ENCODE measurements at regions not wholly inside any gene's neighbourhood (a gene's known extent, or its start where the extent isn't known, plus 50 kb on each side); places are given as distances from the start of the nearest gene placed in this dataset.

- FAIRE-seq = no peak
- no peaks in the 10 kb centered on the region for H3K4me1 ChIP-seq (ENCODE audit: control insufficient read depth in 2 of 3, insufficient read depth in 2 of 3, low read depth in 1 of 3, low read length in 3 of 3)
- TF ChIP-seq, protein P1, sequence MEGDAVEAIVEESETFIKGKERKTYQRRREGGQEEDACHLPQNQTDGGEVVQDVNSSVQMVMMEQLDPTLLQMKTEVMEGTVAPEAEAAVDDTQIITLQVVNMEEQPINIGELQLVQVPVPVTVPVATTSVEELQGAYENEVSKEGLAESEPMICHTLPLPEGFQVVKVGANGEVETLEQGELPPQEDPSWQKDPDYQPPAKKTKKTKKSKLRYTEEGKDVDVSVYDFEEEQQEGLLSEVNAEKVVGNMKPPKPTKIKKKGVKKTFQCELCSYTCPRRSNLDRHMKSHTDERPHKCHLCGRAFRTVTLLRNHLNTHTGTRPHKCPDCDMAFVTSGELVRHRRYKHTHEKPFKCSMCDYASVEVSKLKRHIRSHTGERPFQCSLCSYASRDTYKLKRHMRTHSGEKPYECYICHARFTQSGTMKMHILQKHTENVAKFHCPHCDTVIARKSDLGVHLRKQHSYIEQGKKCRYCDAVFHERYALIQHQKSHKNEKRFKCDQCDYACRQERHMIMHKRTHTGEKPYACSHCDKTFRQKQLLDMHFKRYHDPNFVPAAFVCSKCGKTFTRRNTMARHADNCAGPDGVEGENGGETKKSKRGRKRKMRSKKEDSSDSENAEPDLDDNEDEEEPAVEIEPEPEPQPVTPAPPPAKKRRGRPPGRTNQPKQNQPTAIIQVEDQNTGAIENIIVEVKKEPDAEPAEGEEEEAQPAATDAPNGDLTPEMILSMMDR (IDR thresholded peaks at IDR 0.05; ENCODE audit: borderline replicate concordance, extremely low read depth, insufficient read depth) = no peak
- H3K9me3 ChIP-seq (ENCODE audit: control insufficient read depth in 2 of 3, insufficient read depth in 1 of 3, low read length in 3 of 3) = no peaks in the 10 kb centered on the region
- no peak overlapping the region for H3K9ac ChIP-seq (ENCODE audit: low read length in 3 of 3)
- no peaks in the 10 kb centered on the region for H3K27me3 ChIP-seq (ENCODE audit: control insufficient read depth, insufficient read depth, low read length)
- no peaks in the 10 kb centered on the region for H3K36me3 ChIP-seq (ENCODE audit: control insufficient read depth in 2 of 3, insufficient read depth in 3 of 3, low read length in 3 of 3)
- no peak overlapping the region for H3K4me3 ChIP-seq (ENCODE audit: low read length in 3 of 3)
- intact Hi-C loops (cut with DNase I) = no loop called here
- no peak for DNase-seq
- no peak overlapping the region for H3K27ac ChIP-seq (ENCODE audit: low read depth in 2 of 2, low read length in 2 of 2)
These were observed 106.5 kb downstream of the TMEM170B start for GRCh38 chr6:11644071-11644470.

DNA sequence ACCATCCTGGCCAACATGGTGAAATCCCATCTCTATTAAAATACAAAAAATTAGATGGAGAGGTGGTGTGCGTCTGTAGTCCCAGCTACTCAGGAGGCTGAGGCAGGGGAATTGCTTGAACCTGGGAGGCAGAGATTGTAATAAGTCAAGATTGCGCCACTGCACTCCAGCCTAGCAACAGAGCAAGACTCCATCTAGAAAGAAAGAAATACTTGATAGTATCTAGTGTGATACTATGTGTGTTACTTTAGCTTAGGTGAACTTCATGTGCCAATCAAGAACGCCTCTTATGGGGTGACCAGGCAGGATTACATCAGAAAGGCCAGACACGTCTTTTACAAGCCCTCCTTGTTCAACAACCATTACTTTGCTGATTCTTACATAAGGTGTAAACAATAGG lies 107.1 kb downstream of the TMEM170B start:
- intact Hi-C loops (cut with DNase I) = no loop called here
- TF ChIP-seq, protein P1 (IDR thresholded peaks at IDR 0.05; ENCODE audit: borderline replicate concordance, extremely low read depth, insufficient read depth) = no peak
- no peak for FAIRE-seq

DNA sequence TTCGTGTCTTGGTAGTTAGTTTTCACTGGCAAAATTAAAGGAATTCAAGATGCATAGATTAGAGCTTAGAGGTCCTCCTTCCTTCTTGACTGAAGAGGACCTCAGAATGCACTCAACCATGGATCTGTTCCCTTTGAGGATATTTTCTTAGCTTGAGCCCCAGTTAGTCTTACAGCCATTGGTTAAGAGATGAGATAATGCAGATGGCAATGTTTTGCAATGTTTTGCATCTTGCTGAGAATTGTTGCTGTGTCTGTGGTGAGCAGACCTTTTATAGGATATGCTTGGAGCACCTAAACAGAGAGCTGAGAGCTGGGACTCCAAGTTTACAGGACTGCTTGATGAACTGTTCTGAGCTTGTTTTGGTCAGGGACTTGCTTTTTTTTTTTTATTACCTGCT lies 107.5 kb downstream of the TMEM170B start:
- no peak for DNase-seq
- FAIRE-seq = no peak
- TF ChIP-seq, protein P1 (IDR thresholded peaks at IDR 0.05; ENCODE audit: borderline replicate concordance, extremely low read depth, insufficient read depth) = no peak

More for the DNA sequence above, 107.1 kb downstream of the TMEM170B start:
- Histone ChIP-seq H3K4me3 (ENCODE audit: low read length in 3 of 3) (no peak overlapping the region), H3K4me1 (ENCODE audit: control insufficient read depth in 2 of 3, insufficient read depth in 2 of 3, low read depth in 1 of 3, low read length in 3 of 3) (no peaks in the 10 kb centered on the region), H3K27me3 (ENCODE audit: control insufficient read depth, insufficient read depth, low read length) (no peaks in the 10 kb centered on the region), H3K9me3 (ENCODE audit: control insufficient read depth in 2 of 3, insufficient read depth in 1 of 3, low read length in 3 of 3) (no peaks in the 10 kb centered on the region), H3K36me3 (ENCODE audit: control insufficient read depth in 2 of 3, insufficient read depth in 3 of 3, low read length in 3 of 3) (no peaks in the 10 kb centered on the region), H3K27ac (ENCODE audit: low read depth in 2 of 2, low read length in 2 of 2) (no peak overlapping the region), H3K9ac (ENCODE audit: low read length in 3 of 3) (no peak overlapping the region)
- DNase-seq = no peak

GRCh38 chr6:11648436-11648775 lies 110.9 kb downstream of the TMEM170B start:
- H3K4me1 ChIP-seq (ENCODE audit: control insufficient read depth in 2 of 3, insufficient read depth in 2 of 3, low read depth in 1 of 3, low read length in 3 of 3) = peaks cover 0 to 10% (median 5%) of the 10 kb centered on the region in 3 donors
- no peak overlapping the region for H3K9ac ChIP-seq (ENCODE audit: low read length in 3 of 3)
- DNase-seq = no peak
- no peaks in the 10 kb centered on the region for H3K36me3 ChIP-seq (ENCODE audit: control insufficient read depth in 2 of 3, insufficient read depth in 3 of 3, low read length in 3 of 3)
- intact Hi-C loops (cut with DNase I) = no loop called here
- H3K27ac ChIP-seq (ENCODE audit: low read depth in 2 of 2, low read length in 2 of 2) = no peak overlapping the region
- no peak for FAIRE-seq
- TF ChIP-seq, protein P1 (IDR thresholded peaks at IDR 0.05; ENCODE audit: borderline replicate concordance, extremely low read depth, insufficient read depth) = no peak
- no peaks in the 10 kb centered on the region for H3K27me3 ChIP-seq (ENCODE audit: control insufficient read depth, insufficient read depth, low read length)
- no peak overlapping the region for H3K4me3 ChIP-seq (ENCODE audit: low read length in 3 of 3)
- no peaks in the 10 kb centered on the region for H3K9me3 ChIP-seq (ENCODE audit: control insufficient read depth in 2 of 3, insufficient read depth in 1 of 3, low read length in 3 of 3)

More for the DNA sequence above, 107.5 kb downstream of the TMEM170B start:
- H3K9ac ChIP-seq (ENCODE audit: low read length in 3 of 3) = no peak overlapping the region
- no peaks in the 10 kb centered on the region for H3K36me3 ChIP-seq (ENCODE audit: control insufficient read depth in 2 of 3, insufficient read depth in 3 of 3, low read length in 3 of 3)
- no peaks in the 10 kb centered on the region for H3K27me3 ChIP-seq (ENCODE audit: control insufficient read depth, insufficient read depth, low read length)
- H3K4me1 ChIP-seq (ENCODE audit: control insufficient read depth in 2 of 3, insufficient read depth in 2 of 3, low read depth in 1 of 3, low read length in 3 of 3) = peaks cover 0 to 1% (median 0%) of the 10 kb centered on the region in 3 donors
- no peak overlapping the region for H3K27ac ChIP-seq (ENCODE audit: low read depth in 2 of 2, low read length in 2 of 2)
- intact Hi-C loops (cut with DNase I) = no loop called here
- H3K4me3 ChIP-seq (ENCODE audit: low read length in 3 of 3) = no peak overlapping the region
- no peaks in the 10 kb centered on the region for H3K9me3 ChIP-seq (ENCODE audit: control insufficient read depth in 2 of 3, insufficient read depth in 1 of 3, low read length in 3 of 3)

Data from kidney (tissue), 13 donors.